ENCODE measurements at regions not wholly inside any gene's neighbourhood (a gene's known extent, or its start where the extent isn't known, plus 50 kb on each side); places are given as distances from the start of the nearest gene placed in this dataset.
"Not testable (repeated sequence)": the region's sequence is repeated elsewhere in the genome, so short reads cannot be mapped to it uniquely, and the experiment has no call there.

DNA sequence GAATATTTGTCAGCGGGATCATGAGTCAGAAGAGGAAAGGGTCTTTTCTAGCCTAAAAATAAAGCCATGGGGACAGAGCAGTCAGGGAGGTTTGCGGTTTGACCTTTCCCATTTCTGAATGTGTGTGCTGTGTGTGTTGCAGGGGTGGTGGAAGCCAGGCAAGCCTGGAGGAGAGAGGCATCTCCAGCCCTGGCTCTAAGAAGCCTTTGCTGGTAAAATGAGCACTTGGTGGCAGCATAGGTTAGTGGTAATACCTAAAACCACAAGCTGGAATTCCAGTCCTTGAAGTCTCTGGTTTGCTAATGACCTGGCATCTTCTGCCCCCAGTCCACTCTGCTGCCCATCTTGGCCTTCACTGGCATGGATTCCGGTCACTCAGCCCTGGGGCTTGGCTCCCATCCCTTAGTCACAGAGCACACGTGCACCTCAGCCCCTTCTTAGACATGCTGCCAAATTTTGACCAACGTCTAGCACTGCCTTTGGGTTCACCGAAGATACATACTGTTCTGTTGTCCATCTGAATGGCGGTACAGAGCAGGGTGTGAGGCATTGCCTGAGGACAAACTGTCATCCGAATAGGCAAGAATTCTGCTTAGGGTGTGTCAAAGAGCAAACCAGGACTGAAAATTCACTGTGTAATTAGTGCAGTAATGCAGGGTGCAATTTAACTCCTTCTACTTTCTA is 52.7 kb downstream of the KCNA5 start:
- Mint-ChIP-seq H3K9me3 (no peaks in the 10 kb centered on the region), H3K27ac (no peak overlapping the region), H3K4me1 (ENCODE audit: low read depth) (no peaks in the 10 kb centered on the region), H3K27me3 (ENCODE audit: low read depth) (peaks cover 4% of the 10 kb centered on the region), H3K4me3 (no peak overlapping the region), H3K36me3 (ENCODE audit: low read depth) (no peaks in the 10 kb centered on the region)
- DNase-seq (ENCODE audit: low spot score), result no peak

DNA sequence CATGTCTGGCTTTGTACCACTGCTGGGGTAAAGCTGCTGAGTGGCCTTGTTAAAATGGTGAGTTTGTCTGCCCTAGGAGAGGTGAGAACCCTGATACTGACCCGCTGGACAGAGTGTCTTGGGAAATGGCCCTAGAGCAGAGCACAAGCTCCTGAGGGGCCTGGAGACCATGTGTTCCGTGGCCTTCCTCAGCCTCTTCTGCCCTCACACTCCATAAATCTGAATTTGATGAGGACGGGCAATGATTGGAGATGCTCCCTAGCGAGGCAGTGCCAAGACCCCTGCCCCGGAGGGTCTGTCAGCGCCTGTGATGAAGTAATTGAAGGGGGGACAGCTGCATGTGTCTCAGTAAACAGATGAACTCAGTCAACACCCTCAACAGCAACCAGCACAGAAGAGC is 54.1 kb downstream of the KCNA5 start:
- H3K27me3 Mint-ChIP-seq (ENCODE audit: low read depth), result no peaks in the 10 kb centered on the region

DNA sequence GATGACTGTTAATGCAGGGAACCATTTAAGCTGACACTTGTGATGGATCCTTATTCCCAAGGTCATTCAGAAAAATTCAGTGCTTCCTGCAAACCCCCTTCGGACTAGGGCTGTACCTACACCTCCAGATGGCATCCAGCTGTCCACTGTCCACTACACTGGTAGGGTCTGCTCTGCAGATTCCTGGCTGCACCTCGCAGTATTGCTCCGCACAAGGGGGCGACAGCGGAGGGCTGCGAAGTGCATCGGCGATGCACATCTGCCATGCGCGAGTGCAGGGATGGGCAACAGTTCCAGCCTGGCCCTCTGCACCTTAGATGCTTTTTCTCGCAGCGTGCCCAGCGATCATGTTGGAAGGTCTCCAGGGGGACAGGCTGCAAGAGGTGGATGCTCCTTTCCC is 55.5 kb downstream of the KCNA5 start:
- no peak overlapping the region for H3K27ac Mint-ChIP-seq
- DNase-seq (ENCODE audit: low spot score), result no peak
- no peaks in the 10 kb centered on the region for H3K4me1 Mint-ChIP-seq (ENCODE audit: low read depth)
- H3K27me3 Mint-ChIP-seq (ENCODE audit: low read depth), result peaks cover 2% of the 10 kb centered on the region
- no peak overlapping the region for H3K4me3 Mint-ChIP-seq
- H3K9me3 Mint-ChIP-seq, result no peaks in the 10 kb centered on the region
- H3K36me3 Mint-ChIP-seq (ENCODE audit: low read depth), result no peaks in the 10 kb centered on the region

More for the DNA sequence above, 54.1 kb downstream of the KCNA5 start:
- no peak for DNase-seq (ENCODE audit: low spot score)
- Mint-ChIP-seq H3K4me3 (no peak overlapping the region), H3K4me1 (ENCODE audit: low read depth) (no peaks in the 10 kb centered on the region), H3K36me3 (ENCODE audit: low read depth) (no peaks in the 10 kb centered on the region), H3K27ac (no peak overlapping the region), H3K9me3 (no peaks in the 10 kb centered on the region)

DNA sequence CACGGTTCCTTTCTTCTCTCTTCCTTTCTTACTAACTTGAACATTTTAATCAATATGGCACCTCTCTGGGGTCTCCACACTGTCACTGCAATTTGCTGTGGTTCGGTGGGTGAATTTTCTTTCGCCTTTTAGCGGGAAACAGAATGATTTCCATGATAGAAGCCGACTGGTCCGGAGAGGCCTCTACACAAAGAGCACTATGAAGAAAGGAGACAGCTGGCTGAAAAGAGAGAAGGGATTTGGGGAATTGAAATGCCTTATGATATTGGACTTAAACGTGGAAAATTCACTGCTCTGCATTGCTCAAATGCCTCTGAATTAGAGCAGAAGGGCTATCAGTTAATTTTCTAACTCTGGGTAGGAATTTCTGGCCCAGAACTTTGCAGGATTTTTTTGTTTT is 55.9 kb downstream of the KCNA5 start:
- Mint-ChIP-seq H3K4me1 (ENCODE audit: low read depth) (no peaks in the 10 kb centered on the region), H3K9me3 (no peaks in the 10 kb centered on the region), H3K27me3 (ENCODE audit: low read depth) (peaks cover 5% of the 10 kb centered on the region)

DNA sequence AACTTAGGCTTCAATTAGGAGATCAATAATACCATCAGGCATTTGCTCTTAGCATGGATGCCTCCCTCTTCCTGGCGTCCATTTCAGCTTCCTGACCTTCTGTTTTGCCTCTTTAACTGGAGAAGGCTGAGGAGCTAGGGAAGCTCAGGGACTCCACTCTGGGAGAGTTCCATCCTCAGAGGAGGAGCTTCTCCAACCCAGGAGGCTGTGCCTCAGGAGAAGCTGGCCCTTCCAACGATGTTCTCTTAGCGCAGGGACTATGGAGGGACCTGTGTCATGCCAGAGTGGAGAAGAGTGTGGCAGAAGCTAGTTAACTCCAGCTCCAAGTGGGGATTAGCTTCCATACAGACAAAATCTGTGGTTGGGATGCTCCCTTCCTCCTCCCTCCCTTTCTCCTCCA is 58.0 kb downstream of the KCNA5 start:
- Mint-ChIP-seq H3K9me3 (no peaks in the 10 kb centered on the region), H3K27ac (no peak overlapping the region), H3K36me3 (ENCODE audit: low read depth) (no peaks in the 10 kb centered on the region), H3K4me3 (no peak overlapping the region), H3K27me3 (ENCODE audit: low read depth) (peaks cover 5% of the 10 kb centered on the region), H3K4me1 (ENCODE audit: low read depth) (no peaks in the 10 kb centered on the region)
- DNase-seq (ENCODE audit: low spot score), result no peak

More for the DNA sequence above, 55.9 kb downstream of the KCNA5 start:
- no peak for DNase-seq (ENCODE audit: low spot score)
- H3K27ac Mint-ChIP-seq, result no peak overlapping the region
- no peak overlapping the region for H3K4me3 Mint-ChIP-seq
- no peaks in the 10 kb centered on the region for H3K36me3 Mint-ChIP-seq (ENCODE audit: low read depth)

DNA sequence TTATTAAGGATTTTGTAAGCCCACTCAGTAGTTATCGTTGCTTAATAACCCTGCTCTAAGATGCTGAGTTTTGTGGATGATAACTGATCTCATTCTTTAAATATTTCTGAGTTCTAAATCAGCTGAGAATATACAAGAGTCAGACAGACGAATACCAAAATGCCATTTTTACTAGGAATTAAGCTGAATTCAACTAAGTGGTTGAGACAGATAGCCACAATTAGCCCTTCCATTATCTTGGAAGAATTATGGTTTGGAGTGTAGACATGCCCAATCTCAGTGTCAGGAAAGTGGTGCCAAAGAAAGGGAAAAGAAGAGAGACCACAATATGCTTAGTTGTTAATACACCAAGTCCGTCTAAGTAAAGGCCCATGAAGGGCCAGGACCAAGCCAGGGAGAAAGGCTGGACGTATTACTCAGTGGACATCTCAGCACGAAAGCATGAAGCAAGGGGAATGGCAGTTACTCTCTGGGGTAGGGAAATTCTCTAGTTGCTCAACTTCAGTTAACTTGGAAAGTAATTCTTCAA is 58.6 kb downstream of the KCNA5 start:
- Mint-ChIP-seq H3K27me3 (ENCODE audit: low read depth) (peaks cover 5% of the 10 kb centered on the region), H3K4me3 (no peak overlapping the region), H3K36me3 (ENCODE audit: low read depth) (no peaks in the 10 kb centered on the region), H3K4me1 (ENCODE audit: low read depth) (no peaks in the 10 kb centered on the region), H3K27ac (no peak overlapping the region), H3K9me3 (no peaks in the 10 kb centered on the region)
- DNase-seq (ENCODE audit: low spot score), result no peak

DNA sequence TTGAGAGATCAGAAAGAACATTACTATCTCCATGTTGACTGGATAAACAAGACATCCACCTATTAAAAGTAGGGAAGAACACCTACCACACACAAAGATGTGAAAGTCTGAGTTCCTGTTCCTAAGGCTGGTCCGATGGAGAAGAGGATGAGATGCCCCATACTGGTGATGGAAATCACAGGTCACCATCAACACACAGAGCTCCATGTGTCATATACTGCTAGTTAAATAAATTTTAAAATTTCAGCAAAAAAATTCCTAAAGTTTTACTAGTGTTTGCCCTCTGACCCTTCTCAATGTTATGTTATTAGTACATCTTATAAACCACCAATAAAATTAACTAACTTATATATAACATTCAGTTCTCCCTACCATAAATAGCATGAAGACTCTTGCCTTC is 59.1 kb downstream of the KCNA5 start:
- H3K4me3 Mint-ChIP-seq, result no peak overlapping the region
- no peak overlapping the region for H3K27ac Mint-ChIP-seq
- H3K36me3 Mint-ChIP-seq (ENCODE audit: low read depth), result no peaks in the 10 kb centered on the region
- H3K9me3 Mint-ChIP-seq, result no peaks in the 10 kb centered on the region
- H3K4me1 Mint-ChIP-seq (ENCODE audit: low read depth), result no peaks in the 10 kb centered on the region
- peaks cover 5% of the 10 kb centered on the region for H3K27me3 Mint-ChIP-seq (ENCODE audit: low read depth)
- DNase-seq (ENCODE audit: low spot score), result no peak

DNA sequence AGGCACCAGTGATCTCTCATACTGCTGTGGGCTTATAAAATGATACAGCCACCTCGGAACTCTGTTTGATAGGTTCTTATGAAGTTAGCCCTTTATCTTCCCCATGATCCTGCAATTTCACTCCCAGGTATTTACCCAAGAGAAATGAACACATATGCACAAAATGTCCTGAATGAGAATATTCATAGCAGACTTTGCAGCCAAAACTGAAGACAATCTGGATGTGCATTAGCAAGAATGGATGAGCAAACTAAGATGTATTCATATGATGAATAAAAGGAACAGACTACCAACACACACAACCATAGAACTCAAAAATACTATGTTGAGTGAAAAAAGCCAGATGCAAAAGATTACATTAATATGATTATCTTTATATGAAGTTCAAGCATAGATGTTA is 66.7 kb downstream of the KCNA5 start:
- no peak overlapping the region for H3K4me3 Mint-ChIP-seq
- no peak overlapping the region for H3K27ac Mint-ChIP-seq
- H3K27me3 Mint-ChIP-seq (ENCODE audit: low read depth), result peaks cover 4% of the 10 kb centered on the region
- no peaks in the 10 kb centered on the region for H3K9me3 Mint-ChIP-seq
- H3K4me1 Mint-ChIP-seq (ENCODE audit: low read depth), result no peaks in the 10 kb centered on the region
- no peak for DNase-seq (ENCODE audit: low spot score)
- H3K36me3 Mint-ChIP-seq (ENCODE audit: low read depth), result no peaks in the 10 kb centered on the region

DNA sequence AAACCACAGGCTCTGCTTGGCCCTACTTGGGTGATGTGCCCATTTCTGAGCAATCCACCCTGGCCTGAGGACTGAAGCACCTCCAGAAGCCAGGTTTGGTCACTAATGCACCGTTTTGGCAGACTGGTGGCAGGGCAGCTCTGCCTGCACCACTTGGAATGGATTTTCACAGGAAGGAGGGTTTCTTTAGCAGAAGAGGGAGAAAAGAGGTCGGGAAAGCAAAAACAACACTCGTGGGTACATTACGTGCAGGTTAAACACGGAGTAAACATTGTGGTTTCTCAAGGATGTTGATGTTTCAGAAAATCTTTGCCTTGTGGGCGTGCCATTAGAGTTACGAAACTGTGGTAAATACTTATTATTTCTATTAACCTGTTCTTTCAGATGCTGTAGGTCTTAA is 70.8 kb downstream of the KCNA5 start:
- Mint-ChIP-seq H3K36me3 (ENCODE audit: low read depth) (no peaks in the 10 kb centered on the region), H3K4me3 (no peak overlapping the region), H3K4me1 (ENCODE audit: low read depth) (no peaks in the 10 kb centered on the region), H3K9me3 (no peaks in the 10 kb centered on the region), H3K27ac (no peak overlapping the region), H3K27me3 (ENCODE audit: low read depth) (peaks cover 2% of the 10 kb centered on the region)
- DNase-seq (ENCODE audit: low spot score), result no peak

DNA sequence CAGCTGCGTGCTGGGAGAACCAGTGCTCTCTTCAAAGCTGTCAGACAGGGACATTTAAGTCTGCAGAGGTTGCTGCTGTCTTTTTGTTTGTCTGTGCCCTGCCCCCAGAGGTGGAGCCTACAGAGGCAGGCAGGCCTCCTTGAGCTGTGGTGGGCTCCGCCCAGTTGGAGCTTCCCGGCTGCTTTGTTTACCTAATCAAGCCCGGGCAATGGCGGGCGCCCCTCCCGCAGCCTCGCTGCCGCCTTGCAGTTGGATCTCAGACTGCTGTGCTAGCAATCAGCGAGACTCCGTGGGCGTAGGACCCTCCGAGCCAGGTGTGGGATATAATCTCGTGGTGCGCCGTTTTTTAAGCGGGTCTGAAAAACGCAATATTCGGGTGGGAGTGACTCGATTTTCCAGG is 78.1 kb downstream of the KCNA5 start:
- not testable (repeated sequence) for H3K36me3 Mint-ChIP-seq (ENCODE audit: low read depth); H3K9me3 Mint-ChIP-seq; H3K4me1 Mint-ChIP-seq (ENCODE audit: low read depth); H3K27ac Mint-ChIP-seq; DNase-seq (ENCODE audit: low spot score); H3K27me3 Mint-ChIP-seq (ENCODE audit: low read depth); H3K4me3 Mint-ChIP-seq

DNA sequence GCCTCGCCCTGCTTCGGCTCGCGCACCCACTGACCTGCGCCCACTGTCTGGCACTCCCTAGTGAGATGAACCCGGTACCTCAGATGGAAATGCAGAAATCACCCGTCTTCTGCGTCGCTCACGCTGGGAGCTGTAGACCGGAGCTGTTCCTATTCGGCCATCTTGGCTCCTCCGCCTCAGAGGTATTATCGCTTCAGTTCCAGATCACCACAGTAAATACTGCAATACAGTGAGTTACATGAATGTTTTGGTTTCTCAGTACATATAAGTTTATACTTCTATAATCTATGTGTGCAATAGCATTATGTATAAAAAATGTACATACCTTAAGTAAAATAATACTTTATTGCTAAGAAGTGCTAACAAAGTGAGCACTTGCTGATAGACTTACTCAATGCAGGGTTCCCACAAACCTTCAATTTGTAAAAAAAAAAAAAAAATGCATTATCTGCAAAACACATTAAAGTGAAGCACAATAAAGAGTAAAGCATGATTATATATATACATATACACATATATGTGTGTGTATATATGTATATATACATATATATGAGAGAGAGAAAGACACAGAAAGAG is 78.7 kb downstream of the KCNA5 start:
- not testable (repeated sequence) for H3K36me3 Mint-ChIP-seq (ENCODE audit: low read depth); H3K27ac Mint-ChIP-seq; H3K4me1 Mint-ChIP-seq (ENCODE audit: low read depth); DNase-seq (ENCODE audit: low spot score); H3K27me3 Mint-ChIP-seq (ENCODE audit: low read depth); H3K9me3 Mint-ChIP-seq; H3K4me3 Mint-ChIP-seq

DNA sequence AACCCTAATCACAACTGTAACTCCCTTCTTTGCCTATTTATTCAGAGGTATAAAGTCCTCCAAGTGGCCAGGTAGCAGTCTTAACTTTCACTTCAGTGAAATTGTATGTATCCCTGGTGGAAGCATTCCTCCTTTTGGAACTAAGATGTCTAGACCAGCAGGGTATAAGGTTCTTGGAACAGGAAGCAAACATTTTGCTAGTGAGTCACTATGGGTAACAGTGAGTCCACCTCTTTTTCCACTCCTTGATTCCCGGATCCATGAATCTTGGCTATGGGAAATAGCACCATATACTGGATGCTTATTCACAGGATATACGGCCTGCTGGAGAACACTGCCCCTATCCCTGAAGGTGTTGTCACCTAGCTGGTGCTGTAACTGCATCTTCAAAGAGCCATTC is 80.2 kb downstream of the KCNA5 start:
- Mint-ChIP-seq H3K4me1 (ENCODE audit: low read depth) (no peaks in the 10 kb centered on the region), H3K27me3 (ENCODE audit: low read depth) (no peaks in the 10 kb centered on the region), H3K9me3 (no peaks in the 10 kb centered on the region), H3K36me3 (ENCODE audit: low read depth) (no peaks in the 10 kb centered on the region), H3K27ac (no peak overlapping the region), H3K4me3 (no peak overlapping the region)
- no peak for DNase-seq (ENCODE audit: low spot score)

DNA sequence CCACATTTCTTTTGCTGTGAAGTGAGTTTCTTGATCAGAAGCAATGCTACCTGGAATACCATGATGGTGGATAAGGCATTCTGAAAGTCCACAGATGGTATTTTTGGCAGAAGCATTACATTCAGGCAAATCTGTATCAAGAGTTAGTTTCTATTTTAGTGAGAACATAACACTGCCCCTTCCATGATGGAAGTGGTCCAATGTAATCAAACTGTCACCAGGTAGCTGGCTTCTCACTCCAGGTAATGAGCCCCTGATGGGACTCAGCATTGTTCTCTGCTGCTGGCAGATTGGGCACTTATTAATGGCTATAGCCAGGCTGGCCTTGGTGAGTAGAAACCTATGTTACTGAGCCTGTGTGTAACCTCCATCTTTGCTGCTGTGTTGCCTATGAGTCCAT is 80.7 kb downstream of the KCNA5 start:
- Mint-ChIP-seq H3K4me3 (no peak overlapping the region), H3K27me3 (ENCODE audit: low read depth) (peaks cover 2% of the 10 kb centered on the region), H3K4me1 (ENCODE audit: low read depth) (no peaks in the 10 kb centered on the region), H3K27ac (no peak overlapping the region), H3K36me3 (ENCODE audit: low read depth) (no peaks in the 10 kb centered on the region), H3K9me3 (no peaks in the 10 kb centered on the region)
- no peak for DNase-seq (ENCODE audit: low spot score)

DNA sequence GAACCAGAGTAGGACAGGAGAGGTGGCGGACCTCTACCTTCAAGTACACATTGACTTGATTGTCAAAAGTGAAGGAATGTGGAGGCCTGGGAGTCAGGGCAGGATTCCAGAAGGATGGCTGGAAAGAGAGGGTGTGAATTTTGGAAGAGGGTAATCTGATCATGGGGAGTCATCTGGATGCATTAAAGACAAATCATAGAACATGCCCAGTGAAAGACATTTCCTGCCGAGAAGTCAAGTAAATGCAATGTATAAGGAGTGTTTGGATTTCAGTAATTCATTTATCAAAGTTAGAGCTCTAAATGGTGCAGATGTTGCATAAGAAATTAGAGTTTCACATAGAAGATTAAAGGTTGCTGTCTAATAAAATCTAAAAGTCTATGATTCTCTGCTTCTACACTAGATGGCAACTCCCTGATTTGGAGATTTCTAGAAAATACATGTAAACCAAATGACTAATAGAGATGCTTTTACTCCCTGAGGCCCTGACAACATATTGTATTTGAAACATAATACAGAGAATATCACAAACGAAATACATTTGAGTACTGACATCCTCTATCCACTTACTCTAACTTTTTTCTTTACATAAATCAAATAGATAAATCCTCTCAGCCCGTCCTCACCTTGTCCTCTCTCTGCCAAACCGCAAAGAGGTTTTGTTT is 91.3 kb downstream of the KCNA5 start:
- H3K36me3 Mint-ChIP-seq (ENCODE audit: low read depth), result no peaks in the 10 kb centered on the region
- DNase-seq (ENCODE audit: low spot score), result no peak
- H3K4me1 Mint-ChIP-seq (ENCODE audit: low read depth), result no peaks in the 10 kb centered on the region

More for the DNA sequence above, 91.3 kb downstream of the KCNA5 start:
- Mint-ChIP-seq H3K9me3 (no peaks in the 10 kb centered on the region), H3K27ac (no peak overlapping the region), H3K4me3 (no peak overlapping the region), H3K27me3 (ENCODE audit: low read depth) (peaks cover 6% of the 10 kb centered on the region)

Measured in T-helper 2 cell treated with Interferon-gamma antibody and Interleukin-4, amounts not matched to agents 5 μg/mL and 100 μg/mL, for 36 hours (primary cell).